GM13977 (cell line): ENCODE measurements at regions not wholly inside any gene's neighbourhood (a gene's known extent, or its start where the extent isn't known, plus 50 kb on each side); places are given as distances from the start of the nearest gene placed in this dataset.

ENCODE experiments used
- DNase-seq: peaks from one replicate; pipeline ENCODE4 v3.0.0; 2012; ENCODE audit warnings: low spot score
- CTCF ChIP-seq: IDR thresholded peaks from 2 replicates; pipeline ENCODE4 v1.5.1; 2012; ENCODE audit warnings: mild to moderate bottlenecking, control low read depth; ENCODE audit not compliant: insufficient read depth; ENCODE audit errors: extremely low read depth, missing control alignments
- in situ Hi-C: fragments of 300-500 bp; cut with MboI; formaldehyde crosslinking; loops from one replicate; pipeline ENCODE4 v1.12.0; 2022; ENCODE audit warnings: low sequenced_read_pairs, low pct_unique_long_range_greater_than_20kb, mixed read lengths, inconsistent platforms; ENCODE audit not compliant: unreplicated experiment

GRCh38 chrX:120000490-120001246 is 57.1 kb upstream of the NKAP start:
- DNase-seq = no peak
- in situ Hi-C loops = loop anchor here (25.0 kb wide), 1 partner anchor 137 kb away; no protein-coding TSS in a partner anchor
- no peak for TF ChIP-seq CTCF

GRCh38 chrX:119999087-119999634 is 55.6 kb upstream of the NKAP start:
- no peak for TF ChIP-seq CTCF
- no peak for DNase-seq
- in situ Hi-C loops = no loop called here

GRCh38 chrX:119997570-119997969 is 54.0 kb upstream of the NKAP start:
- no peak for TF ChIP-seq CTCF
- in situ Hi-C loops = no loop called here
- DNase-seq = no peak

GRCh38 chrX:119996600-119997524 is 53.3 kb upstream of the NKAP start:
- TF ChIP-seq CTCF = no peak
- DNase-seq = no peak
- in situ Hi-C loops = no loop called here

- DNase-seq = no peak
- TF ChIP-seq CTCF = no peak
- in situ Hi-C loops = no loop called here
Observed at GRCh38 chrX:119996069-119996468, 52.5 kb upstream of the NKAP start.
